ENCODE measurements at regions not wholly inside any gene's neighbourhood (a gene's known extent, or its start where the extent isn't known, plus 50 kb on each side); places are given as distances from the start of the nearest gene placed in this dataset.

- no peak for TF ChIP-seq NR3C1 (CRISPR knock-in tag; conservative IDR thresholded peaks at IDR 0.05; ENCODE audit: low read depth)
- no peak for TF ChIP-seq CTCF (IDR thresholded peaks at IDR 0.05)
- TF ChIP-seq MAX (CRISPR knock-in tag; IDR thresholded peaks at IDR 0.05) = no peak
- TF ChIP-seq NR1H2 (CRISPR knock-in tag; IDR thresholded peaks at IDR 0.05) = no peak
- TF ChIP-seq E2F5 (CRISPR knock-in tag; IDR thresholded peaks at IDR 0.05) = no peak
- TF ChIP-seq KAT7 (CRISPR knock-in tag; IDR thresholded peaks at IDR 0.05; ENCODE audit: borderline replicate concordance) = no peak
- TF ChIP-seq E2F1 (CRISPR knock-in tag; IDR thresholded peaks at IDR 0.05) = no peak
- no peak for TF ChIP-seq ZBTB43 (CRISPR knock-in tag; IDR thresholded peaks at IDR 0.05)
- no peak for TF ChIP-seq TCF7 (CRISPR knock-in tag; IDR thresholded peaks at IDR 0.05; ENCODE audit: low read depth)
These were observed 1195.8 kb downstream of the SORCS1 start for GRCh38 chr10:105968666-105969065.
